GM12878 (cell line): ENCODE measurements at regions not wholly inside any gene's neighbourhood (a gene's known extent, or its start where the extent isn't known, plus 50 kb on each side); places are given as distances from the start of the nearest gene placed in this dataset.

Experiments used
- BHLHE40 ChIP-seq, 2 experiments: fragments of 450-650 bp in 1 of 2; IDR thresholded peaks; 2 replicates each; pipeline ENCODE4 v1.6.1; 2011 to 2017; ENCODE audit warnings: low read depth in 2 of 2, borderline replicate concordance in 1 of 2, improper control_type of control experiment in 1 of 2, low read length in 1 of 2, mild to moderate bottlenecking in 1 of 2
- CBX5 ChIP-seq: sonication (generic); IDR thresholded peaks from 2 replicates; pipeline ENCODE4 v1.6.1; 2016; ENCODE audit warnings: low read depth, moderate library complexity, mild to moderate bottlenecking, inconsistent platforms
- ESRRA ChIP-seq: IDR thresholded peaks from 2 replicates; pipeline ENCODE4 v1.6.1; 2012; ENCODE audit warnings: mild to moderate bottlenecking, low read length, improper control_type of control experiment
- IKZF1 ChIP-seq: fragments of 450-650 bp; conservative IDR thresholded peaks from 2 replicates; pipeline ENCODE4 v1.6.1; 2017; ENCODE audit warnings: antibody characterized with exemption, mild to moderate bottlenecking
- JUND ChIP-seq: IDR thresholded peaks from 2 replicates; pipeline ENCODE4 v1.6.1; 2012; ENCODE audit warnings: low read depth, mild to moderate bottlenecking, low read length, improper control_type of control experiment, moderate library complexity
- POLR2A ChIP-seq: IDR thresholded peaks from 2 replicates; pipeline ENCODE4 v1.6.1; 2011; ENCODE audit warnings: low read depth, mild to moderate bottlenecking, low read length
- POLR2AphosphoS5 ChIP-seq: IDR thresholded peaks from 2 replicates; pipeline ENCODE4 v1.6.1; 2011; ENCODE audit warnings: mild to moderate bottlenecking, low read length, inconsistent platforms
- RAD51 ChIP-seq: fragments of 450-650 bp; IDR thresholded peaks from 2 replicates; pipeline ENCODE4 v1.6.1; 2016; ENCODE audit warnings: moderate library complexity, mild to moderate bottlenecking, inconsistent platforms
- SREBF2 ChIP-seq: IDR thresholded peaks from 2 replicates; pipeline ENCODE4 v1.6.1; 2012; ENCODE audit warnings: mild to moderate bottlenecking, low read length
- TF ChIP-seq, protein P1 (sequence below), 3 experiments: IDR thresholded peaks in 2 of 3; conservative IDR thresholded peaks in 1 of 3; 2 replicates each; pipeline ENCODE4 v1.5.1; 2011; ENCODE audit warnings: low read depth in 3 of 3, low read length in 3 of 3, mild to moderate bottlenecking in 3 of 3, control low read depth in 2 of 3, moderate library complexity in 2 of 3, inconsistent platforms in 1 of 3, mixed read lengths in 1 of 3; ENCODE audit not compliant: control insufficient read depth in 2 of 3, insufficient read depth in 1 of 3; ENCODE audit errors: extremely low read depth in 1 of 3
- TF ChIP-seq, protein P2 (sequence below): IDR thresholded peaks from 2 replicates; pipeline ENCODE4 v1.6.1; 2012; ENCODE audit warnings: mild to moderate bottlenecking, low read depth, low read length

GRCh38 chr6:144756469-144756868 is 471.3 kb downstream of the UTRN start:
- TF ChIP-seq ESRRA (no peak), SREBF2 (no peak), IKZF1 (no peak), JUND (no peak), RAD51 (no peak), POLR2A (no peak), CBX5 (no peak), BHLHE40 (IDR thresholded peaks at IDR 0.05; ENCODE audit: borderline replicate concordance in 1 of 2, low read depth in 2 of 2, low read length in 1 of 2) (no peak), POLR2AphosphoS5 (no peak)
- TF ChIP-seq, protein P1, sequence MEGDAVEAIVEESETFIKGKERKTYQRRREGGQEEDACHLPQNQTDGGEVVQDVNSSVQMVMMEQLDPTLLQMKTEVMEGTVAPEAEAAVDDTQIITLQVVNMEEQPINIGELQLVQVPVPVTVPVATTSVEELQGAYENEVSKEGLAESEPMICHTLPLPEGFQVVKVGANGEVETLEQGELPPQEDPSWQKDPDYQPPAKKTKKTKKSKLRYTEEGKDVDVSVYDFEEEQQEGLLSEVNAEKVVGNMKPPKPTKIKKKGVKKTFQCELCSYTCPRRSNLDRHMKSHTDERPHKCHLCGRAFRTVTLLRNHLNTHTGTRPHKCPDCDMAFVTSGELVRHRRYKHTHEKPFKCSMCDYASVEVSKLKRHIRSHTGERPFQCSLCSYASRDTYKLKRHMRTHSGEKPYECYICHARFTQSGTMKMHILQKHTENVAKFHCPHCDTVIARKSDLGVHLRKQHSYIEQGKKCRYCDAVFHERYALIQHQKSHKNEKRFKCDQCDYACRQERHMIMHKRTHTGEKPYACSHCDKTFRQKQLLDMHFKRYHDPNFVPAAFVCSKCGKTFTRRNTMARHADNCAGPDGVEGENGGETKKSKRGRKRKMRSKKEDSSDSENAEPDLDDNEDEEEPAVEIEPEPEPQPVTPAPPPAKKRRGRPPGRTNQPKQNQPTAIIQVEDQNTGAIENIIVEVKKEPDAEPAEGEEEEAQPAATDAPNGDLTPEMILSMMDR (IDR thresholded peaks at IDR 0.05 in 2 of 3, conservative IDR thresholded peaks at IDR 0.05 in 1 of 3; ENCODE audit: control insufficient read depth in 2 of 3, extremely low read depth in 1 of 3, insufficient read depth in 1 of 3, low read depth in 3 of 3, low read length in 3 of 3), result no peak
- TF ChIP-seq, protein P2, sequence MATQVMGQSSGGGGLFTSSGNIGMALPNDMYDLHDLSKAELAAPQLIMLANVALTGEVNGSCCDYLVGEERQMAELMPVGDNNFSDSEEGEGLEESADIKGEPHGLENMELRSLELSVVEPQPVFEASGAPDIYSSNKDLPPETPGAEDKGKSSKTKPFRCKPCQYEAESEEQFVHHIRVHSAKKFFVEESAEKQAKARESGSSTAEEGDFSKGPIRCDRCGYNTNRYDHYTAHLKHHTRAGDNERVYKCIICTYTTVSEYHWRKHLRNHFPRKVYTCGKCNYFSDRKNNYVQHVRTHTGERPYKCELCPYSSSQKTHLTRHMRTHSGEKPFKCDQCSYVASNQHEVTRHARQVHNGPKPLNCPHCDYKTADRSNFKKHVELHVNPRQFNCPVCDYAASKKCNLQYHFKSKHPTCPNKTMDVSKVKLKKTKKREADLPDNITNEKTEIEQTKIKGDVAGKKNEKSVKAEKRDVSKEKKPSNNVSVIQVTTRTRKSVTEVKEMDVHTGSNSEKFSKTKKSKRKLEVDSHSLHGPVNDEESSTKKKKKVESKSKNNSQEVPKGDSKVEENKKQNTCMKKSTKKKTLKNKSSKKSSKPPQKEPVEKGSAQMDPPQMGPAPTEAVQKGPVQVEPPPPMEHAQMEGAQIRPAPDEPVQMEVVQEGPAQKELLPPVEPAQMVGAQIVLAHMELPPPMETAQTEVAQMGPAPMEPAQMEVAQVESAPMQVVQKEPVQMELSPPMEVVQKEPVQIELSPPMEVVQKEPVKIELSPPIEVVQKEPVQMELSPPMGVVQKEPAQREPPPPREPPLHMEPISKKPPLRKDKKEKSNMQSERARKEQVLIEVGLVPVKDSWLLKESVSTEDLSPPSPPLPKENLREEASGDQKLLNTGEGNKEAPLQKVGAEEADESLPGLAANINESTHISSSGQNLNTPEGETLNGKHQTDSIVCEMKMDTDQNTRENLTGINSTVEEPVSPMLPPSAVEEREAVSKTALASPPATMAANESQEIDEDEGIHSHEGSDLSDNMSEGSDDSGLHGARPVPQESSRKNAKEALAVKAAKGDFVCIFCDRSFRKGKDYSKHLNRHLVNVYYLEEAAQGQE, result no peak
